Fibroblast of skin of back (primary cell): ENCODE measurements at regions not wholly inside any gene's neighbourhood (a gene's known extent, or its start where the extent isn't known, plus 50 kb on each side); places are given as distances from the start of the nearest gene placed in this dataset.

ENCODE experiments used
- DNase-seq: peaks from one replicate; pipeline ENCODE4 v3.0.0-alpha.2; 2013

- no peak for DNase-seq
Measured at GRCh38 chr4:10173754-10174749, 57.5 kb upstream of the WDR1 start.

GRCh38 chr4:10173037-10173753 is 56.6 kb upstream of the WDR1 start:
- peak; percentile 48 for DNase-seq

- DNase-seq, result peak; percentile 25
Measured at GRCh38 chr4:10172278-10172921, 55.8 kb upstream of the WDR1 start.

- no peak for DNase-seq
Measured at GRCh38 chr4:10171055-10171454, 54.5 kb upstream of the WDR1 start.

GRCh38 chr4:10169839-10170387 is 53.3 kb upstream of the WDR1 start:
- no peak for DNase-seq

- no peak for DNase-seq
Measured at GRCh38 chr4:10168151-10168550, 51.6 kb upstream of the WDR1 start.

- no peak for DNase-seq
Measured at GRCh38 chr4:10167201-10167600, 50.6 kb upstream of the WDR1 start.
